ENCODE measurements at regions not wholly inside any gene's neighbourhood (a gene's known extent, or its start where the extent isn't known, plus 50 kb on each side); places are given as distances from the start of the nearest gene placed in this dataset.

DNA sequence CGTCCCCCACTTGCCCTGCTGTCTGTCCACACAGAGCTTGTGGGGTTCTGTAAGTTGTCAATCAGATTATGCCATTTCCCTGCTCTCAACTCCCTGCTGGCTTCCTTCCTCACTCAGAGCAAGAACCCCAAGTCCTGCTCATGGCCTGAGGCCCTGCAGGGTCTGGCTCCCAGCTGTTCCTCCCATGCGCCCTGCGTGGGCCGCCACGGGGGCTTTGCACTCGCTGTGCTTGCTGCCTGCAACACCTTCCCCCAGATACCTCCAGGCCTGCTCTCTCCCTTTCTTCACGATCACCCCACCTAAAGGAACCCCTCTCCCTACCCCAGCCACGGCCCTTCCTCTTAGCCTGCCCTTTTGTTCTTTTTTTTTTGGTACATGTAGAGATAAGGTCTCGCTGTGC, 234.6 kb downstream of the AACS start:
- no peak for DNase-seq (ENCODE audit: low read depth, low spot score)
- ChIA-PET CTCF (no interaction called here), POLR2A (no interaction called here)
- TF ChIP-seq CTCF (IDR thresholded peaks at IDR 0.05; ENCODE audit: insufficient read depth, low read length, missing control alignments), result no peak
- H3K4me3 ChIP-seq (ENCODE audit: low read depth, low read length), result no peak overlapping the region

GRCh38 chr12:125300249-125300648, 235.0 kb downstream of the AACS start:
- ChIA-PET CTCF (no interaction called here), POLR2A (no interaction called here)
- no peak for DNase-seq (ENCODE audit: low read depth, low spot score)
- no peak overlapping the region for H3K4me3 ChIP-seq (ENCODE audit: low read depth, low read length)
- no peak for TF ChIP-seq CTCF (IDR thresholded peaks at IDR 0.05; ENCODE audit: insufficient read depth, low read length, missing control alignments)

GRCh38 chr12:125303337-125303736, 238.1 kb downstream of the AACS start:
- POLR2A ChIA-PET, result no interaction called here
- H3K4me3 ChIP-seq (ENCODE audit: low read depth, low read length), result no peak overlapping the region
- DNase-seq (ENCODE audit: low read depth, low spot score), result no peak
- CTCF ChIA-PET, result interaction anchor here (1.0 kb wide), 1 partner anchor 28 kb away, joined by 3 read pairs; no protein-coding TSS in a partner anchor
- no peak for TF ChIP-seq CTCF (IDR thresholded peaks at IDR 0.05; ENCODE audit: insufficient read depth, low read length, missing control alignments)

DNA sequence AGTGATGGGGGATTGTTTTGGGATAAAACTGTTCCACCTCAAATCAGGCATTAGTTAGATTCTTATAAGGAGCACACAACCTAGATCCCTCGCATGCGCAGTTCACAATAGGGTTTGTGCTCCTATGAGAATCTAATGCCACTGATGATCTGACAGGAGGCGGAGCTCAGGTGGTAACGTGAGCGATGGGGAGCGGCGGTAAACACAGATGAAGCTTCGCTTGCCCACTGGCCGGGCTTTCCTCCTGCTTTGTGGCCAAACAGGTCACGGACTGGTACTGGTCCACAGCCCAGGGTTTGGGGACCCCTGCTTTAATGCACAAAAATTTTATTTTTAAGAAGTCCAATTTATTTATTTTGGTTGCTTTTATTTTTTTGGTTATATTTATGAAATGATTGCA, 238.8 kb downstream of the AACS start:
- no peak for TF ChIP-seq CTCF (IDR thresholded peaks at IDR 0.05; ENCODE audit: insufficient read depth, low read length, missing control alignments)
- POLR2A ChIA-PET, result no interaction called here
- CTCF ChIA-PET, result interaction anchor here (1.0 kb wide), 1 partner anchor 27 kb away, joined by 3 read pairs; no protein-coding TSS in a partner anchor
- DNase-seq (ENCODE audit: low read depth, low spot score), result no peak
- H3K4me3 ChIP-seq (ENCODE audit: low read depth, low read length), result no peak overlapping the region

- CTCF ChIA-PET, result no interaction called here
- POLR2A ChIA-PET, result no interaction called here
- no peak for TF ChIP-seq CTCF (IDR thresholded peaks at IDR 0.05; ENCODE audit: insufficient read depth, low read length, missing control alignments)
- DNase-seq (ENCODE audit: low read depth, low spot score), result no peak
- no peak overlapping the region for H3K4me3 ChIP-seq (ENCODE audit: low read depth, low read length)
Measured at GRCh38 chr12:125305231-125305630, 240.0 kb downstream of the AACS start.

DNA sequence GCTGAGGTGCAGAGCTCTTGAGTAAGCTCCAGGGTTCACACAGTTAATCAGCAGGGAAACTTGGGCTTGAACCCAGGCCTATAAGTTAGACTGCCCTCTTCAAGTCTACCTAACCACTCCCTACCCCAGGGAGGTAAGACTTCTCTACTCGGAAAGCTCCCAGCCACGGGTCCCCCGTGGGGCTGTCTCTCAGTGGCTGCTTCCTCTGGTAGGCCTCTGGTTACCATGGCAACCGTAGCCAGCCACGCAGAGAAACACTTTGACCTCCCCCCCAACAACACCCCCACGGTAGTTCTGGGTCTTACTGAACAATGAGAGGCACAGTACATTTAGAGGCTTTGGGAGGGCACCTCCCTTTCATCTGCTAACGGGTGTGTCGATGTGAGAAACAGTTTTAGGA, 245.2 kb downstream of the AACS start:
- H3K4me3 ChIP-seq (ENCODE audit: low read depth, low read length), result no peak overlapping the region
- TF ChIP-seq CTCF (IDR thresholded peaks at IDR 0.05; ENCODE audit: insufficient read depth, low read length, missing control alignments), result no peak
- ChIA-PET POLR2A (no interaction called here), CTCF (no interaction called here)
- no peak for DNase-seq (ENCODE audit: low read depth, low spot score)
